ENCODE measurements at regions not wholly inside any gene's neighbourhood (a gene's known extent, or its start where the extent isn't known, plus 50 kb on each side); places are given as distances from the start of the nearest gene placed in this dataset.

- H3K9ac ChIP-seq (ENCODE audit: low read length) = no peak overlapping the region
- no peaks in the 10 kb centered on the region for H4K20me1 ChIP-seq (ENCODE audit: insufficient read depth)
- no peaks in the 10 kb centered on the region for H3K36me3 ChIP-seq (ENCODE audit: control insufficient read depth in 1 of 2, insufficient read depth in 2 of 2, low read length in 2 of 2)
- no peaks in the 10 kb centered on the region for H3K9me3 ChIP-seq (ENCODE audit: control insufficient read depth in 1 of 2, insufficient read depth in 1 of 2, low read depth in 1 of 2, low read length in 2 of 2)
- TF ChIP-seq SP1 (IDR thresholded peaks at IDR 0.05; ENCODE audit: low read depth) = no peak
- TF ChIP-seq EZH2phosphoT487 (IDR thresholded peaks at IDR 0.05; ENCODE audit: borderline replicate concordance) = no peak
- no peak for TF ChIP-seq ZFX (IDR thresholded peaks at IDR 0.05)
- no peak for TF ChIP-seq MAX (IDR thresholded peaks at IDR 0.05)
- no peak for TF ChIP-seq REST (IDR thresholded peaks at IDR 0.05; ENCODE audit: low read depth)
- TF ChIP-seq RAD21 (IDR thresholded peaks at IDR 0.05; ENCODE audit: low read depth) = no peak
- TF ChIP-seq YY1 (IDR thresholded peaks at IDR 0.05; ENCODE audit: extremely low read depth, insufficient replicate concordance, low read depth, low read length) = no peak
- TF ChIP-seq POLR2A (IDR thresholded peaks at IDR 0.05; ENCODE audit: borderline replicate concordance, extremely low read depth, insufficient read depth, insufficient read length) = no peak
- no peak for TF ChIP-seq EZH2 (IDR thresholded peaks at IDR 0.05)
- TF ChIP-seq ELF1 (IDR thresholded peaks at IDR 0.05; ENCODE audit: borderline replicate concordance, low read depth) = no peak
- no peak for TF ChIP-seq ZBTB33 (IDR thresholded peaks at IDR 0.05; ENCODE audit: extremely low read depth, insufficient replicate concordance, low read length)
- TF ChIP-seq SRF (IDR thresholded peaks at IDR 0.05; ENCODE audit: low read depth) = no peak
- TF ChIP-seq FOSL1 (IDR thresholded peaks at IDR 0.05; ENCODE audit: low read depth) = no peak
- no peak overlapping the region for H3K4me3 ChIP-seq (replicated peaks in 1 of 2; ENCODE audit: low read depth in 1 of 2, low read length in 2 of 2)
- ATAC-seq (no peak), DNase-seq (ENCODE audit: low read depth, low spot score) (no peak)
- H3K27ac ChIP-seq (ENCODE audit: low read depth, low read length) = no peak overlapping the region
- H3K27me3 ChIP-seq (ENCODE audit: insufficient read depth, low read length) = peaks cover 66% of the 10 kb centered on the region
- POLR2A ChIA-PET = no interaction called here
- CTCF ChIA-PET = no interaction called here
- no peak overlapping the region for H3K4me2 ChIP-seq (ENCODE audit: low read length)
- no TSS peak for BruUV-seq (replicated peaks)
- RAD21 ChIA-PET (ENCODE audit: low non-redundant PET in 1 of 2, low total read pairs in 2 of 2, uncharacterized antibody in 2 of 2, unreplicated experiment in 2 of 2) = no interaction called here
- H3K9me2 ChIP-seq (ENCODE audit: insufficient read depth) = no peaks in the 10 kb centered on the region
- no peaks in the 10 kb centered on the region for H3K4me1 ChIP-seq (ENCODE audit: control insufficient read depth in 1 of 2, insufficient read depth in 2 of 2, low read length in 2 of 2)
- no peak overlapping the region for H2AFZ ChIP-seq (ENCODE audit: low read depth, low read length, poor library complexity, severe bottlenecking)
- H3K79me2 ChIP-seq (ENCODE audit: insufficient read depth, low read length) = no peaks in the 10 kb centered on the region
- intact Hi-C loops (cut with micrococcal nuclease) = no loop called here
These were observed 295.3 kb upstream of the MKI67 start for GRCh38 chr10:128421371-128422160.
